ENCODE measurements at regions not wholly inside any gene's neighbourhood (a gene's known extent, or its start where the extent isn't known, plus 50 kb on each side); places are given as distances from the start of the nearest gene placed in this dataset.

DNA sequence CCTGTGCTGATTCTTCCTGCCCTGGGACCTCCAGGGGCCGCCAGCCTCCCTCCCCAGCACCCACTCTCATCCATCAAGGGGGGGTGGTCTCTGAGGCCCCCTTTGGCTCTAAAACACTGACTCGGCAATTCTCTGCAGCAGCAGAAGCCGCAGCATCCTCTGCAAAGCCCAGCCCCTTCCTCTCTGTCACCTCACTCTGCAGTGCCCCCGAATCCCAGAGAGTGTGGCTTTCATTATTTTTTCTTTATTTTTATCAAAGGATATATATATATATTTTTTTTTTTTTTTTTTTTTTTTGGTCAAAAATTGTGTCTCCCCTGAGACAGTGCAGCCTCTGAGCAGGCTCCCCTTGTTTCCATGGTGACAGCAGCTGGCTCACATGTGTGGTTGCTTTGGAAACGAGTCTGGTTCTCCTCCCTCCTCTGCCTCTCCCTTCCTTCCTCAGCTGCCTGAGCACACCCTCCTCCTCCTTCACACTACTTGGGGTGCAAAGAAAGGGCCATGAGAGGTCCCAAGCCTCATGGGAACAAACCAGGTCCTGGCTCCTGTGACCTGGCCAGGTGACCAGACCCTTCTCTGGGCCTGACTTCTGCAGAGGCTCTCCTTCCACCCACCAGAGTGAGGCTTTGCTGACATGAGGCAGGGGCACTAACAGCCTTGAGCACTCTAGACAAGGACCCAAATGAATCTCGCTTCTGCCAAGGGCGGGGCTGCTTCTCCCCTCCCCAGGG lies 100.5 kb downstream of the LRRC74A start:
- TF ChIP-seq POLR2A (IDR thresholded peaks at IDR 0.05), result no peak
- TF ChIP-seq, protein P1, sequence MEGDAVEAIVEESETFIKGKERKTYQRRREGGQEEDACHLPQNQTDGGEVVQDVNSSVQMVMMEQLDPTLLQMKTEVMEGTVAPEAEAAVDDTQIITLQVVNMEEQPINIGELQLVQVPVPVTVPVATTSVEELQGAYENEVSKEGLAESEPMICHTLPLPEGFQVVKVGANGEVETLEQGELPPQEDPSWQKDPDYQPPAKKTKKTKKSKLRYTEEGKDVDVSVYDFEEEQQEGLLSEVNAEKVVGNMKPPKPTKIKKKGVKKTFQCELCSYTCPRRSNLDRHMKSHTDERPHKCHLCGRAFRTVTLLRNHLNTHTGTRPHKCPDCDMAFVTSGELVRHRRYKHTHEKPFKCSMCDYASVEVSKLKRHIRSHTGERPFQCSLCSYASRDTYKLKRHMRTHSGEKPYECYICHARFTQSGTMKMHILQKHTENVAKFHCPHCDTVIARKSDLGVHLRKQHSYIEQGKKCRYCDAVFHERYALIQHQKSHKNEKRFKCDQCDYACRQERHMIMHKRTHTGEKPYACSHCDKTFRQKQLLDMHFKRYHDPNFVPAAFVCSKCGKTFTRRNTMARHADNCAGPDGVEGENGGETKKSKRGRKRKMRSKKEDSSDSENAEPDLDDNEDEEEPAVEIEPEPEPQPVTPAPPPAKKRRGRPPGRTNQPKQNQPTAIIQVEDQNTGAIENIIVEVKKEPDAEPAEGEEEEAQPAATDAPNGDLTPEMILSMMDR (IDR thresholded peaks at IDR 0.05), result no peak
